ENCODE measurements at regions not wholly inside any gene's neighbourhood (a gene's known extent, or its start where the extent isn't known, plus 50 kb on each side); places are given as distances from the start of the nearest gene placed in this dataset.

DNA sequence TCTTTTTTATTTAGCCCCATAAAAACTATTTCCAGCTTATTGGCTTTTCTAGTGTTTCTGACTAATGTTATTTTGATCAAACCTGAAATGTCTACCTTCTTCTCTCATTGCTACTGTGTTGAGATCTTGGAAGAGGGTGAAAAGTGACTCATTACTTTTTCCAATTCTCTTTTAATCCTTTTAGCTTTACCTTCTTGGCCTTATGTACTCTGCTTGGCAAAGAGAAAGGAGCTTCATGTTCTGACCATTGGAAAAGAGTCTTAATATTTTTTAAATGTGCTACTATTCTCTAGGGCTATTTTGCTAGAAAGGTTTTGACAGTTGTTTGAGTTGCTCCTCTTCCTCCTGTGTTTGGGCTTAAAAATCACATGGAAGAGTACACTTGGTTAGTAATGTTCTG lies 97.8 kb upstream of the CHODL start:
- TF ChIP-seq POLR2A (IDR thresholded peaks at IDR 0.05): no peak
- TF ChIP-seq, protein P1, sequence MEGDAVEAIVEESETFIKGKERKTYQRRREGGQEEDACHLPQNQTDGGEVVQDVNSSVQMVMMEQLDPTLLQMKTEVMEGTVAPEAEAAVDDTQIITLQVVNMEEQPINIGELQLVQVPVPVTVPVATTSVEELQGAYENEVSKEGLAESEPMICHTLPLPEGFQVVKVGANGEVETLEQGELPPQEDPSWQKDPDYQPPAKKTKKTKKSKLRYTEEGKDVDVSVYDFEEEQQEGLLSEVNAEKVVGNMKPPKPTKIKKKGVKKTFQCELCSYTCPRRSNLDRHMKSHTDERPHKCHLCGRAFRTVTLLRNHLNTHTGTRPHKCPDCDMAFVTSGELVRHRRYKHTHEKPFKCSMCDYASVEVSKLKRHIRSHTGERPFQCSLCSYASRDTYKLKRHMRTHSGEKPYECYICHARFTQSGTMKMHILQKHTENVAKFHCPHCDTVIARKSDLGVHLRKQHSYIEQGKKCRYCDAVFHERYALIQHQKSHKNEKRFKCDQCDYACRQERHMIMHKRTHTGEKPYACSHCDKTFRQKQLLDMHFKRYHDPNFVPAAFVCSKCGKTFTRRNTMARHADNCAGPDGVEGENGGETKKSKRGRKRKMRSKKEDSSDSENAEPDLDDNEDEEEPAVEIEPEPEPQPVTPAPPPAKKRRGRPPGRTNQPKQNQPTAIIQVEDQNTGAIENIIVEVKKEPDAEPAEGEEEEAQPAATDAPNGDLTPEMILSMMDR (IDR thresholded peaks at IDR 0.05): no peak
- no peak for TF ChIP-seq EP300 (IDR thresholded peaks at IDR 0.05)
